HG03159 (cell line): ENCODE measurements at regions not wholly inside any gene's neighbourhood (a gene's known extent, or its start where the extent isn't known, plus 50 kb on each side); places are given as distances from the start of the nearest gene placed in this dataset.

Source experiments
- ATAC-seq: cut with Tn5 transposase; IDR thresholded peaks from one replicate; pipeline ENCODE4 v1.9.1; 2021; ENCODE audit warnings: mild to moderate bottlenecking, moderate library complexity; ENCODE audit not compliant: unreplicated experiment

DNA sequence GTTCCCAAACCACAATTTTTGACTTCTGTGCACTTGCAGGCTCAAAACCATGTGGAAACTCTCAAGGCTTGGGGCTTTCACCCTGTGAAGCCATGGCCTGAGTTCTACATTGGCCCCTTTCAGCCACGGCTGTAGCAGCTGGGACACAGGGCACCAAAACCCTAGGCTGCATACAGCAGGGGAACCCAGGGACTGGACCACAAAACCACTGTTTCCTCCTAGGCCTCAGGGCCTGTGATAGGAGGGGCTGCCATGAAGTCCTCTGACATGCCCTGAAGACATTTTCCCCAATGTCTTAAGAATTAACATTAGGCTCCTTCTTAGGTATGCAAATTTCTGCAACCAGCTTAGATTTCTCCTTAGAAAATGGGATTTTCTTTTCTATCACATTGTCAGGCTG is 312.1 kb upstream of the TUSC1 start:
- ATAC-seq: no peak

DNA sequence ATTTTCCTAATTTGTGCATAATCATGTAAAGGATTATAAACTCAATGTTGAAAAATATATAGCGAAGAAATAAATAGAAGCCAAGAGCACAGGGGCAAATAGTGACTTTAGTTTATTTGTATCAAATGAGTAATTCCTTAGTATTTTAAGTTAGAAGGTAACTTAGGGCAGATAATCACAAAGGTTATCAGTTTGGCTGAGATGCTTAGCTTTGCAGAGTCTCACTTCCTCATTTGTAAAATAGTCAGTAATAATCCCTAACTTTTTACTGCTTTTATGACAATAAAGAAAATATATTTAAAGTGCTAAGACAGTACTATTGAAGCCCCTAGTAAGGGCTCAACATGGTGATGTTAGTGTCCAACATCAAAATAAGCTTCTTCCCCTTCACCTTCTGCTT is 297.4 kb upstream of the TUSC1 start:
- ATAC-seq: no peak

DNA sequence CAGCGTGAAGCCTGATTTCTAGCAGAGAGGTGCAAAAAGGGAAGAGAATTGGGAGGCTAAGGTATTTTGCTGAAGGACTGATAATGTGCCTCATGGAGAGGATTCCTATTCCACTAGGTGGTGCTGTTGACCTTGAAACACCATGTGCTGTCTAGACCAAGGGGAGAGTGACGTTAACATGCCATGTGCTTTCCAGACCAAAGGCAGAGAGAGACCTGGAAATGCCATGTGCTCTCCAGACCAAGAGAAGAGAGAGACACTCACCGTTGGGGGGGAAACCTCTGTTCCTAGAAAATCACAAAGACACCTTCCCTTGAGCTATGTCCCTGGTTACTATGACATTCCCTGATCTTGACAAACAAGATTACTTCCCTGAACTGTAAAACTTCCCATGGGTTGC is 286.0 kb upstream of the TUSC1 start:
- ATAC-seq: no peak

DNA sequence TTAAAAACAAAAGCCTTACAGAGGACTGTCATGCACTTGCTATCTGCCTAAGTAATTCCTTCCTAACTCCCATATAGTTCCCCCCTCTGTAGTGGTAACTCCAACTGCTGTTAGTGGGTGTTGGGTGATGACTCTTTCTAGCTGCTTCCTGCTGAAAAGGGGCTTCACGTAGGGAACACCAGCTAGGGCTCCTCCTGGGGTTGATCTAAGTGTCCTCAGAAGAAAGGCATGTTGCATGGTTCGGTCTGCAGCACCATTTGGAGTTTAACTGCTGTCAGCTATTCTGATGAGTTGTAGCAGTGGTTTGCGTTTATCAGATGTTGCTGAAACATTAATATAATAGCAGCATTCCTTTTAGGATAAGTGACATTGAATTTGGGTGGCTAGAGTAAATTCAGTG is 281.9 kb upstream of the TUSC1 start:
- ATAC-seq: no peak

DNA sequence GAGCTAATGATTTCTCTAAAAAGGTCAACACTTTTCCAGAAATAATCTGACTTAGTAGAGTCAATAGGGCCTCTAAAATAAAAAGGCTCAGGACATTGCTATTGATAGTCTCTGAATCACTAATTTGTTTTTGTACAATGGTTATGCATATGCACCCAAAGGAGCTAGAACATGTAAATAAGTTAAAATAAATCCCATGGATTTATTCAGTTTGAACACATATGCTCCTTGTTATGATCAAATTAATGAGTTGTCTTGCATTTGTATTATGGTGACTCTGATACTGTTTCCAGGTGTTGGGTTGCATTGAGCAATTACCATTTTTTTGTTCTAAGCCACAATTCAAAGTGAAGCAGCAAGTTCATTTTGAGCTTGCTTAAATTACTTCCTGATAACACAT is 276.0 kb upstream of the TUSC1 start:
- ATAC-seq: no peak

DNA sequence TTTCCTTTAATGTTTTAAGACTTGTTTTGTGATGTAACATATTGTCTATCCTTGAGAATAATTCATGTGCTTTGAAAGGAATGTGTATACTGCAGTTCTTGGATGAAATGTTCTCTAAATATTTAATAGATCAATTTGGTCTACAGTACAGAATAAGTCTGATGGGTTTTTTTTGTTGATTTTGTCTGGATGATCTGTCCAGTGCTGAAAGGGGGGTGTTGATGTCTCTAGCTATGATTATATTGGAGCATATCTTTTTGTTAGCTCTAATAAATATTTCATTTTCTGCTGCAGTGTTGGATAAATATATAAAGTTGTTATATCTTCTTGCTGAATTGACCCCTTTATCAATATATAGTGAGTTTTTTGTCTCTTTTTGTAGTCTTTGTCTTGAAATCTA is 269.9 kb upstream of the TUSC1 start:
- no peak for ATAC-seq

DNA sequence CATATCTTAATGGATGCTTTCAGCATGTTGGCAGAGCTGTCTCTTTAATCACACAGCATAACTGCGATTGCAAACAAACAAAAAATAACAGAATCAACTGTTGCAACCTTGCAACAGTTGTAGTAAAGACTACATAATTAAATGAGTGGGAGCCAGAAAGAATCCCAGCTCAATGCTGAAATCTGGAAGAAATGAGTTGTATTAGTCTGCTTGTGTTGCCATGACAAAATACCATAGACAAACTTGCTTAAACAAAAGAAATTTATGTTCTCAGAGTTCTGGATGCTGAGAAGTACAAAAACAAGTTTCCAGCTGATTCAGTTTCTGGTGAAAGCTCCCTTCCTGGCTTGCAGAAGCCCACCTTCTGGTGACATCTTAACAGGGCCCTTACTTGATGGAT is 260.9 kb upstream of the TUSC1 start:
- no peak for ATAC-seq

DNA sequence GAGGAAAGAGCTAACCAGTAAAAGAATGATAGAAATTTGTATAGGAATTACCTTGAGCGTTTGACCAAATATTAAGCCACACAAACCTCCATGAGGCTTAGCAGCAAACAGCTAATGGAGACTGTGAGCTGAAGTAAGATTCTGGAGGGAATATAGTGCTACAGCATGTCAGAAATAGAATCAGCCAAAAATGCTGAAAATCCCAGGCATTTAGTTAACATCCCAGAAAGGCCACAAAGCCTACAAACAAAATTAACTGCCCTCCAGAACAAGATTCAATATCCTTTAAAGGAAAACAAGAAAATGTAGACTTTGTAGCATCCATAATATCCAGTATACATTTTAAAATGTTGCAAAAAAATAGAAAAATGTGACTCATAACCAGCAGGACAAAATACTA is 257.8 kb upstream of the TUSC1 start:
- no peak for ATAC-seq

DNA sequence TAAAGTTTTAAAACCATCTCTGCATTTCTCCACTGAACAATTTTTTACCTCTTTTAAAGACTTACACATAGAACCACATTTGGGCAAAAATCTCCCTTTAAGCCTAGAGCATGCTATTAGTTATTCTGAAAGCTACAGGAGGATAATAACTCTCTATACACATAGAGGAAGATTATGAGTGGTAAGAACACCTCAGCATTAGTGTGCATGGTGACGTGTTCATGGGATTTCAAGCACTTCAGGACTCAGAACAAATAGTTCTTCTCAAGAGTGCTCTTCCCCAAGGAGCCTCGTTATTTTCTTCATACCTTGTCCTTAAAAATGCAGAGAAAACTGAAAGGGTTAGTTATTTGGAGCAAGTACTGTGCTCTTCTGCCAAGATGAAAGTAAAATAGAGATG is 256.9 kb upstream of the TUSC1 start:
- no peak for ATAC-seq

DNA sequence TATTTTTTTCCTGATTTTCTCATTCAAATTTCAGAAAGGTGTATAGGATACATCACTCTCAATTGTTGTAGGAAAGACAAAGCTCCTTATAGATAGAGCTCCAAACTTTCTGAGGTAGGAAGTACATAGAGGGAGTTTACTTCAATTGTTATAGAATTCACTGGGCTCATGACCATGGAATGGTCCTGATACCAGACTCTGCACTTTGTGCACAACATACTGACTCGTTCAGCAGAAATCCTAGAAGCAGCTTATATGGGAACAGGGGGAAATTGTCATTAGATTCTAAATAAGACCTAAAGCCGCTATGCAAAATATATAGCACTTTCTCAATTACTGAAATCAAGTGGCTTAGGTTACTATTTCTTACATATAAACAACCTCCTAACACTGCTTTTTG is 240.5 kb upstream of the TUSC1 start:
- ATAC-seq: no peak

DNA sequence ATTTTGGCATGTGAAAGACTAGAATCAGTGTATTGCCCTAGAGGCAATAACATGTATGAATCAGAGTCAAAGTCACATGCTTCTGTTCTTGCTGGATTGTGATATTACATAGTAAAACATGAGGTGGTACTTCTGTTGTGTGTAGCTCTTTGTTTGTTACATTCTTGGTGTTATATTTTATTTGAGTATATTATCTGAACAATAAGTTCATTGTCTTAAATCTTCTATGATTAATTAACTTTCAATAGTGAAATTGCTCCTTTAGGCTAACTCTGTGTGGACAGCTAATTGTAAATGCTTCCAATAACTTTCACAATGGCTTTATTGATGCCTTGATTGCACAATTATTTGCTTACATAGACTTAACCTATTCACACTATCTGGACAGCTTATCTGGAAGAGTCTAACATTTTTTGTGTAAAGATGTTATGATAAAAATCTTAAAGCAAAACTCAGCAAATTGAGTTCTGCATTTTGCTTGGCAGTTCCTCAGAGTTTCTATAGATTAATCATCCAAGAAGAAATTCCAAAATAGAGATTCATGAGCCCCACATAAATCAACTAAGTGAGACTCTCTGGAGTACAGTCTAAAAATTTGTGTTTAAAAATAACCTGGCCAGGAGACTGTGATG is 239.6 kb upstream of the TUSC1 start:
- ATAC-seq: no peak

DNA sequence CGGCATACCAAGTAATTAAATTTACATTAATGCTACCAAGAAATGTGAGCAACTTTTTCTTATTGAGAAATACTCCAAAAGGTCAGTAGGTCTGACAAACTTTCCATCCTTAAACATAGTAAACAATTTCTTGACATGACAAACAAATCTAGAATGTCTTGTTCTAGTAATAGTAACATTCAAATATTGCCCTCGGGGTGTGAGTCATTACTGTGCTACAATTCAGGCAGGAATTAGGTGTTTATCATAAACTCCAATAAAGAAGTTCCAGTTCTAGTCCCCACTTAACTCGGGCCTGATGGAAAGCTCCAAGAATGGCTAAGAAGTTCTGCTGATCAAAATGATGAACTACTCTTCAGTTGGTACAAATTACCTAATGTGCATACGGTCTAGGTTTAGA is 235.6 kb upstream of the TUSC1 start:
- no peak for ATAC-seq

DNA sequence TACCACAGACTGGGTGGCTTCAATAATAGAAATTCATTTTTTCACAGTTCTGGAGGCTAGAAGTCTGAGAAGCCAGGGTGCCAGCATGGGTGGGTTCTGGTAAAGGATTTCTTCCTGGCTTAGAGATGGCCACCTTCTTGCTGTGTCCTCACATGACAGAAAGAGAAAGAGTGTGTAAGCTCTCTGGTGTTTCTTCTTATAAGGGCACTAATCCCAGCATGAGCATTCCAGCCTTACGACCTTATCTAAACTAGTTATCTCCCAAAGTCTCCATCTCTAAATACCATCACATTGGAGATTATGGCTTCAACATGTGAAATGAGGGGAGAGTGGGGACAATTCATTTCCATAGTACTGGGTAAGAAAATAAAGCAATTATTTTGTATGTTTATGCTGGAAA is 226.5 kb upstream of the TUSC1 start:
- no peak for ATAC-seq

DNA sequence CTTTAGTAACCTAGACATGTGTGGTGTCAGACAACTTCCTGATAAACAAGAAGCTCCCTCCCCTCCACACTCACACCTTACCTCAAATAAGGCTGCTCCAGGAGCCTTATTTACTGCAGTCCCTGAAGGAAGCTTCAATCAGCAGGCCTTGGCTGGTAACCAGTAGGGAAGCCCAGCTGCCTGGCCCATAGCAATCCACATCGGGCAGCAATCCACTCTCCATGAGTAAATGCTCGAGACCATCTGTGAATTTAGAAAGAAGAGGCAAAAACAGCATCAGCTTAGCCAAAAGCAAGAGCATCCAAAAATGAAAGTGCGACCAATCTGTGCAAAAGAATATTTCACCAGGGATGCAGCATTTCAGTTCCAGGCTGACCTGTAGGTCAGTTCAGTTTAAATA is 213.3 kb upstream of the TUSC1 start:
- no peak for ATAC-seq

DNA sequence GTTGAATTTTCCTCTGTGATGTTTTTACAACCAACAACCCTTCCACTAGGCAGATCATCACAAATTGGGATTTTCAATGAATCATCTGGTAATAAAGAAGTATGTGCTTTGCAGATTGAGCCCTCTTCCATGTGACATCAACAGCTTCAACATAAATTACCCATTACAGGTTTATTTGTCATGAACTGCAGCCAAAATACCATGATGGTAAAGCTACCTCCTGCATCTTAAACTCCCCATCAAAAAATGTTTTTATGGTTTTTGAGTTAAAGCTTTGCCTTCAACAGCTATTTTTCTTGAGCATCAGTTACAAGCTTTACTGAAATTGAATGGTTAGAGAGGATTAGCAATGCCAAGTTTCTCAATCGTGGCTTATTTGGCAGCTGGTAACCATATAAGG is 211.4 kb upstream of the TUSC1 start:
- no peak for ATAC-seq

DNA sequence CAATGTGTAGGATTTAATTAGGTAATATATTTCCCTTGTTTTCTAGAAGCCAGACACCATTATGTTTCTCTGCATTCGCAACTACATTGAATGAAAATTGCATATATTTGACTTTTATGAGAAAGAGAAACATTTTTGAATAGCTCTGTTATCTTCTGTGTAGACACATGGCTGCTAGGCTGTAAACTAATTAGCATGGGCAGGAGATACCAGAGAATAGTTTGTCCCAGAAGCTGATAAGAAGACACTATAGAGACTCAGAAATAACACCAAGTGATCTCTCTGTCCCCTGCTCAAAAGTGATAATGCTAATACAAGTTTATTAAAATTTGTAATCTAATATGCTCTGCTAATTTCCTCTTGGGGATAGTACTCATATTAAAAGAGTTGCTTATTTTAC is 198.0 kb upstream of the TUSC1 start:
- no peak for ATAC-seq

DNA sequence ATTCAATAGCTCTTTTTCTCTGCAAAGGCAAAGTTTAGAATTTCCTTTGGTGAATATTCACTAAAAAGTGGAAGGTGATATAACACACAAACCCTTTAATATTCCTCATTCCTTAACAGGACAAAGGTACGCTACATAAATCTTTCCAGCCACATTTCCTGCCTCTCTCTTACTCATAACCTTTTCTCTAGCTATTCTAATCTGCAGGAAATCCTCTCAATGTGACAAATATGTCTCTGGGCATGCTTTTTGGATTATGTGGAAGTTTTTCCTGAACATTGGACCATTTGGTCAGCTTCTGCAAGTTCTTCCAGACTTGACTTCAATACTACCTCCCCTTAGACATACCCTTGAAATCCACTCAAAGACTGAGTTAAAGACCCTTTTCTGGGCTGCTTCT is 186.3 kb upstream of the TUSC1 start:
- ATAC-seq: no peak

DNA sequence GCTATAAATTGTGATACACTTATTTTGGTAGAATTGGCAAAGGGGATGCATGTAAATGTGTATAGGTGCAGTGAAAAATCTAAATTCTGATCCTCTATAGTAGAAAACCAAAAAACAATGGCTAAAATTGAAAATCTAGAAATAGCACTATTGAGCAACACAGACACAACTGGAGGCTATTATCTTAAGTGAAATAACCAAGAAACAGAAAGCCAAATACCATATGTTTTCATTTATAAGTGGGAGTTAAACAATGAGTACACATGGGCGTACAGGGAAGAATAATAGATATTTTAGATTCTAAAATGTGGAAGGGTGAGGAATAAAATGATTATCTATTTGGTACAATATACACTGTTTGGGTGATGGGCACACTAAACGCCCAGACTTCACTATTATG is 183.2 kb upstream of the TUSC1 start:
- ATAC-seq: no peak

DNA sequence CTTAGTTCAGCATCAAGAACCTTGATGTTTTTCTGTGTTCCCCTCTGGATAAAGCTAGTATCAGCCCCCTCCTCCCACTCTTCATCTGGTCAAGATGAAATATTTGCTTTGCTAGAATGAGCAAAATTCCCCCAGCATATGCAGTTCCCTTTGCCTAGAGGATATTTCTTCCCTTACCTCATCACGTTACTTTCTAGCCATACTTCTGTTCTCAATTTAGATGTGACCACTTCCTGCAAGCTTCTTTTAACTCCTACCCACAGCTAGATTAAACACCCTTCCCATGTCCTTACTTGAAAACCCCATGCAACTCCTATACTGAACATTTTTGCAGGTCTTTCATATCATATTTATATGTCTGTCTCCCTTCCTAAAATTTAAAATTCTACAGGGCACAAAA is 178.9 kb upstream of the TUSC1 start:
- no peak for ATAC-seq

DNA sequence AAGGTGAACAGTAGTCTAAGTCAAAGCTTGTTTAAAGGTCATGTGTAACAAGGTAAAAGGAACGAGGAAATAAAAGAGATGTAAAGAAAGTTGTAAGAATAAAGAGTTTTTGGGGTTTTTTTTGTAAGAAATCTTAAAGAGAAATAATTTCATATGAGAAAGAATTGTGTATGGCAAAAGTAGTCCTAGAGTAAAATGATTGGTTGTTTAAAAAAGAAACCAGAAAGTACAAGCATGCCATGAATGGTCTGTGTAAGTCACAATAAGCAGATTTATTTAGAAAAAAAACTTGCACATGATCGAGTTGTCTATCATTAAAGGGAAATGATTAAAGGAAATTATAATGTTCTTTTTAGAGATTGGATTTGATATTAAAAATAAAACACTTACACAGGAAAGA is 172.6 kb upstream of the TUSC1 start:
- no peak for ATAC-seq

DNA sequence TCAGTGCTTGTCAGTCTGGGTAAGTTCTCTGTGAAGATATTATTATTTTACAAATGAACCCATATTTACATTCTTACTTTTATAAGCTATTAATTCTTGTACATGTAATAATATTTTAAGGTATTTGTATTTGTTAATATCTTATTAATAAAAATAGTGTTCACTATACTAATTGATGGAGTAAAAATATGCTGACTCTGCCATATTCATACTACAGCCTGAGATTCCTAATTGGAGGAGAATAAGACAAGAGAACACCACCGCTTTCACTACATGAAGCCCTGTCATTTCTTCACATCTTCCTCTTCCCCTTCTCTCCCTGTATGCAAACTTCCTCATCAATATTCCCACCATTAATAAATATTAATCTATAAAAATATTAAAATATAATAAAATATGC is 167.6 kb upstream of the TUSC1 start:
- no peak for ATAC-seq

DNA sequence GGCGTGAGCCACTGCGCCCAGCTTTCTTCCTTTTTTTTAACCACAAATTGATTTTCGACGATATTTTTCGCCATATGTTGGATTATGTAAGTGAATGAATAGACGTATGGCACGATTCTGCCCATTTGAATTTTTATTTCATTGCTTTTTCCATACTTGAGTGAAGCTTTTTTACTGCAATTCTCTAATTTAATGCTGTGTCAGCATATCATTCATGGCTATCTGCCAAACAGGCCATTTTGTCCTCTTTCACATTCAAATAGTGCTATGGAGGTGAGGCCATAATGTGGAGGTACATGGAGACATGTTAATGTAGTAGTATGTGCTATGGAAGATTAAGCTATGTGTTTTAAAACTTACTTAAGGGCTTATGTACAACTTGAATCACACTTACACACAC is 152.1 kb upstream of the TUSC1 start:
- ATAC-seq: no peak

DNA sequence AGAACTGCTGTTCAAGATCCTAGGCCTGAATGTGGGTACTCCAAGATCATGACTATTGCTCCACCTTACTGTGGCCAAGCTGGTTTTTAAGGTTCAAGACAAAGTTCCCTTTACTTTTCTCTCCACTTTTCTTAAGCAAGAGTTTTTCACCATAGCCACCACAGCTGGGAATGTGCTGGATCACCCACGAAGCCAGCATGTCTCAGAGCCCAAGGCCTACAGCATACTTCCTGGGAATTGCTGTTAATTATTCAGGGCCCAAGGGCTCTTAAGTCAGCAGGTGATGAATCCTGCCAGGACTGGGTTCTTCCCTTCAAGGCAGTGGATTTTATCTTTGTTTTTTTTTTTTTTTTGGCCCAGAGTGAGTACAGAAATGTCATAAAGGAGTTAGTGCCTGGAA is 149.4 kb upstream of the TUSC1 start:
- no peak for ATAC-seq

DNA sequence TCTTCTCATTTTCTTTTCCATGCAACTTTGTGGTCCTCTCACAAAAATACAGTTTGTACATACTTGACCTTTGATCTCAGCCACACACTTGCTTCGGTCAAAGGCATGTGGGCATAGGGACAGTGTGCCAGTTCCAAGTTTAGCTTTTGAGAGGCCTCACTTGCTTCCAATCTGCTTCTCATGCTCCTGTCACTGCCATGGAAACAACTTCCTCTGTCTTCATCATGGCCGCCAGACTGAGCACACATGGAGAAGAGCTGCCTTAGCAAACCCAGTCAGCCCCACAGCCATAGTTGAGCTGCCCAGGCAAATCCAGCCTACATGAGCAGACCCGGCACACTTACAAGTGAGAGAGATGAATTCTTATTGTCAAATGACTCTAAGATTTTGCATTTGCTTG is 138.2 kb upstream of the TUSC1 start:
- no peak for ATAC-seq
